Loucy (cell line): ENCODE measurements at regions not wholly inside any gene's neighbourhood (a gene's known extent, or its start where the extent isn't known, plus 50 kb on each side); places are given as distances from the start of the nearest gene placed in this dataset.

ENCODE experiments used
- CTCF ChIP-seq: fragments of 200-600 bp; sonication (generic); conservative IDR thresholded peaks from 2 replicates; pipeline ENCODE4 v1.5.1; 2014; ENCODE audit warnings: mild to moderate bottlenecking, antibody characterized with exemption, low read length
- EZH2phosphoT487 ChIP-seq: fragments of 200-600 bp; IDR thresholded peaks from 2 replicates; pipeline ENCODE4 v1.6.1; 2018; ENCODE audit warnings: antibody characterized with exemption, mild to moderate bottlenecking, moderate library complexity, borderline replicate concordance

GRCh38 chr3:18888370-18888769, 259.9 kb upstream of the KCNH8 start:
- TF ChIP-seq CTCF (no peak), EZH2phosphoT487 (no peak)
